Neural cell (in vitro differentiated cells): ENCODE measurements at regions not wholly inside any gene's neighbourhood (a gene's known extent, or its start where the extent isn't known, plus 50 kb on each side); places are given as distances from the start of the nearest gene placed in this dataset.

Source experiments
- CTCF ChIP-seq: fragments of 450-650 bp; IDR thresholded peaks from 2 replicates; pipeline ENCODE4 v1.5.1; 2014; ENCODE audit warnings: antibody characterized with exemption, mild to moderate bottlenecking, moderate library complexity; ENCODE audit not compliant: poor library complexity, severe bottlenecking
- EP300 ChIP-seq: fragments of 450-650 bp; conservative IDR thresholded peaks from 2 replicates; pipeline ENCODE4 v1.6.1; 2014; ENCODE audit warnings: antibody characterized with exemption, mild to moderate bottlenecking, moderate library complexity; ENCODE audit not compliant: poor library complexity, severe bottlenecking
- EZH2 ChIP-seq: fragments of 200-600, 300-800 bp; shearing (Covaris generic), sonication (generic); IDR thresholded peaks from 2 replicates; pipeline ENCODE4 v1.6.1; 2014; ENCODE audit warnings: antibody characterized with exemption, low read length, borderline replicate concordance, mild to moderate bottlenecking; ENCODE audit not compliant: insufficient read depth, poor library complexity, severe bottlenecking
- POLR2AphosphoS5 ChIP-seq: IDR thresholded peaks from 2 replicates; pipeline ENCODE4 v1.6.1; 2012
- RAD21 ChIP-seq: fragments of 450-650 bp; conservative IDR thresholded peaks from 2 replicates; pipeline ENCODE4 v1.6.1; 2014; ENCODE audit warnings: antibody characterized with exemption, mild to moderate bottlenecking, moderate library complexity
- TF ChIP-seq, protein P1 (sequence below): IDR thresholded peaks from 2 replicates; pipeline ENCODE4 v1.6.1; 2012; ENCODE audit warnings: borderline replicate concordance

- TF ChIP-seq POLR2AphosphoS5 (no peak), CTCF (no peak), EZH2 (no peak), RAD21 (no peak), EP300 (no peak)
- TF ChIP-seq, protein P1, sequence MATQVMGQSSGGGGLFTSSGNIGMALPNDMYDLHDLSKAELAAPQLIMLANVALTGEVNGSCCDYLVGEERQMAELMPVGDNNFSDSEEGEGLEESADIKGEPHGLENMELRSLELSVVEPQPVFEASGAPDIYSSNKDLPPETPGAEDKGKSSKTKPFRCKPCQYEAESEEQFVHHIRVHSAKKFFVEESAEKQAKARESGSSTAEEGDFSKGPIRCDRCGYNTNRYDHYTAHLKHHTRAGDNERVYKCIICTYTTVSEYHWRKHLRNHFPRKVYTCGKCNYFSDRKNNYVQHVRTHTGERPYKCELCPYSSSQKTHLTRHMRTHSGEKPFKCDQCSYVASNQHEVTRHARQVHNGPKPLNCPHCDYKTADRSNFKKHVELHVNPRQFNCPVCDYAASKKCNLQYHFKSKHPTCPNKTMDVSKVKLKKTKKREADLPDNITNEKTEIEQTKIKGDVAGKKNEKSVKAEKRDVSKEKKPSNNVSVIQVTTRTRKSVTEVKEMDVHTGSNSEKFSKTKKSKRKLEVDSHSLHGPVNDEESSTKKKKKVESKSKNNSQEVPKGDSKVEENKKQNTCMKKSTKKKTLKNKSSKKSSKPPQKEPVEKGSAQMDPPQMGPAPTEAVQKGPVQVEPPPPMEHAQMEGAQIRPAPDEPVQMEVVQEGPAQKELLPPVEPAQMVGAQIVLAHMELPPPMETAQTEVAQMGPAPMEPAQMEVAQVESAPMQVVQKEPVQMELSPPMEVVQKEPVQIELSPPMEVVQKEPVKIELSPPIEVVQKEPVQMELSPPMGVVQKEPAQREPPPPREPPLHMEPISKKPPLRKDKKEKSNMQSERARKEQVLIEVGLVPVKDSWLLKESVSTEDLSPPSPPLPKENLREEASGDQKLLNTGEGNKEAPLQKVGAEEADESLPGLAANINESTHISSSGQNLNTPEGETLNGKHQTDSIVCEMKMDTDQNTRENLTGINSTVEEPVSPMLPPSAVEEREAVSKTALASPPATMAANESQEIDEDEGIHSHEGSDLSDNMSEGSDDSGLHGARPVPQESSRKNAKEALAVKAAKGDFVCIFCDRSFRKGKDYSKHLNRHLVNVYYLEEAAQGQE: no peak
Observed at GRCh38 chr1:4018466-4019146, 118.5 kb upstream of the C1orf174 start.
